ENCODE measurements at regions not wholly inside any gene's neighbourhood (a gene's known extent, or its start where the extent isn't known, plus 50 kb on each side); places are given as distances from the start of the nearest gene placed in this dataset.

GRCh38 chr3:8145661-8146060 is 356.0 kb upstream of the LMCD1 start:
- no peak for DNase-seq
- intact Hi-C loops (cut with DNase I) = no loop called here
- 31 to 36% methylated on average over 1 to 2 of the region's 2 CpGs for WGBS, 2 donors
- Histone ChIP-seq H3K27ac (no peak overlapping the region), H3K9me3 (no peaks in the 10 kb centered on the region), H3K4me3 (no peak overlapping the region), H3K4me1 (peaks cover 0 to 5% (median 0%) of the 10 kb centered on the region in 3 donors), H3K36me3 (no peaks in the 10 kb centered on the region), H3K27me3 (peaks cover 0 to 53% (median 0%) of the 10 kb centered on the region in 4 donors)
- TF ChIP-seq CTCF (IDR thresholded peaks at IDR 0.05) (no peak), POLR2A (IDR thresholded peaks at IDR 0.05) (no peak)

- peaks cover 0 to 55% (median 0%) of the 10 kb centered on the region in 4 donors for H3K27me3 ChIP-seq
- no peaks in the 10 kb centered on the region for H3K36me3 ChIP-seq
- H3K9me3 ChIP-seq = no peaks in the 10 kb centered on the region
- H3K4me1 ChIP-seq = peaks cover 0 to 8% (median 0%) of the 10 kb centered on the region in 3 donors
- H3K4me3 ChIP-seq = no peak overlapping the region
- DNase-seq = no peak
- no peak overlapping the region for H3K27ac ChIP-seq
- TF ChIP-seq CTCF (IDR thresholded peaks at IDR 0.05) = no peak
- no peak for TF ChIP-seq POLR2A (IDR thresholded peaks at IDR 0.05)
- 52 to 53% methylated on average over 1 of the region's 1 CpG for WGBS, 2 donors
- intact Hi-C loops (cut with DNase I) = no loop called here
These were observed 353.9 kb upstream of the LMCD1 start for GRCh38 chr3:8147711-8148110.

DNA sequence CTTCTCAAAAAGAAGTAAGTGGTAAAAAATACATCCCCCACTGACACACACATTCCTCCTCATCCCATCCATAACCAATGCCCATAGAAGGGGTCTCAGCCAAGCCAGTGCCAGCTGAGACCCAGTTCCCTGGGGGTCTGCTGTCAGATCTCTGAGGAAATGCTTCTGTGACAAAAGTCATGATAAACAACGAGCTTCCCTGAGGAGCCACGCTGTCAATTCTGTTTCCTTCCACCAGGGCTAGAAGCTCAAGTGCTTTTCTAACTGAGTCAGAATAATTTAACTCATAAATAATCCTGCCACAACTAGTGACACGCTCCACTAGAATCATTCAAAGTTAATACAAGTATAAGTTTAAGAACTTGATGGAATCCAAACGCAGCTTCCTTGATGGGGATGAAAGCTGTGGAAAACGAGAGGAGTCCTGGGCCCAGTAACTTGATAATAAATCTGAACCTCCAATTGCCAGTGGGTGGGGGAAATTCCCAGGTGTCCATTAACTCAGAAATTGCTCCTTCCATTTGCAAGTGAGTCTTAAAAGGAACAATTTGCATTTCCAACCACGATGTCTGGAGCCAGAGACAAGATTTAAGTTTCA is 348.7 kb upstream of the LMCD1 start:
- Histone ChIP-seq H3K27ac (no peak overlapping the region), H3K27me3 (peaks cover 0 to 52% (median 0%) of the 10 kb centered on the region in 4 donors), H3K4me1 (peaks cover 5 to 25% (median 5%) of the 10 kb centered on the region in 3 donors), H3K9me3 (no peaks in the 10 kb centered on the region), H3K36me3 (no peaks in the 10 kb centered on the region), H3K4me3 (no peak overlapping the region)
- no peak for TF ChIP-seq POLR2A (IDR thresholded peaks at IDR 0.05)
- TF ChIP-seq CTCF (IDR thresholded peaks at IDR 0.05) = peak in 3 of 6 experiments; percentile 20 to 53 (median 48)
- no peak for DNase-seq
- intact Hi-C loops (cut with DNase I) = no loop called here
- 52 to 54% methylated on average over 6 of the region's 6 CpGs for WGBS, 2 donors

DNA sequence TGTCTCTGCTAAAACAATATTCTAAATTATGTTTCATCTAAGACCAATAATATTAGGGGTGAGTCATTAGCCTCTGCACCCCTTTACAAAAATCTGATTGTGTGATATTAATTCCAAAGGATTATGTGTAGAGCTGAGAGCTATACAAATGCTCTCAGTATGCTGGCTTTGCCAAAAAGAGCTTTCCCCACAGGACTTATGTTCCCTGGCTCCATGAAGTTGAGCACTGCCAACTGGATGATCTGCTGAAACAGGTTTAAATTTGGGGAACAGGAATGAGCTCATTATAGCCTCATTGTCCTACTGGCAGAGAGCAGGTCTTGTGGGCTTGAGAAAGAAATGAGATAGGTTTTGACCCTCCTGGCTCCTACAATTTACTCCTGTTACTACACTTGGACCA is 347.8 kb upstream of the LMCD1 start:
- Histone ChIP-seq H3K27ac (peak overlapping the region in 2 of 4 donors; percentile 1 to 6), H3K9me3 (no peaks in the 10 kb centered on the region), H3K36me3 (no peaks in the 10 kb centered on the region), H3K27me3 (peaks cover 0 to 51% (median 0%) of the 10 kb centered on the region in 4 donors), H3K4me3 (no peak overlapping the region), H3K4me1 (peaks cover 5 to 25% (median 5%) of the 10 kb centered on the region in 3 donors)
- TF ChIP-seq POLR2A (IDR thresholded peaks at IDR 0.05) (no peak), CTCF (IDR thresholded peaks at IDR 0.05) (no peak)
- intact Hi-C loops (cut with DNase I) = no loop called here
- DNase-seq = no peak

GRCh38 chr3:8154617-8155016 is 347.0 kb upstream of the LMCD1 start:
- Histone ChIP-seq H3K9me3 (no peaks in the 10 kb centered on the region), H3K4me3 (no peak overlapping the region), H3K27ac (no peak overlapping the region), H3K36me3 (no peaks in the 10 kb centered on the region), H3K4me1 (peaks cover 5 to 25% (median 5%) of the 10 kb centered on the region in 3 donors), H3K27me3 (peaks cover 0 to 55% (median 0%) of the 10 kb centered on the region in 4 donors)
- TF ChIP-seq CTCF (IDR thresholded peaks at IDR 0.05) (no peak), POLR2A (IDR thresholded peaks at IDR 0.05) (no peak)
- DNase-seq = no peak
- WGBS, 2 donors = 30 to 45% methylated on average over 3 of the region's 3 CpGs
- intact Hi-C loops (cut with DNase I) = no loop called here
